GM23338 (cell line): ENCODE measurements at regions not wholly inside any gene's neighbourhood (a gene's known extent, or its start where the extent isn't known, plus 50 kb on each side); places are given as distances from the start of the nearest gene placed in this dataset.

ENCODE experiments used
- CREB1 ChIP-seq: fragments of 250-450 bp; sonication (Bioruptor Pico); IDR thresholded peaks from 2 replicates; pipeline ENCODE4 v1.5.0; 2020; ENCODE audit warnings: low read depth, mild to moderate bottlenecking, moderate library complexity
- CTCF ChIP-seq, 2 experiments: fragments of 200-600 bp in 1 of 2; sonication (generic) in 1 of 2; conservative IDR thresholded peaks; 2 replicates each; pipeline versions ENCODE4 v1.5.1 to v1.6.1; 2016 to 2017; ENCODE audit warnings: antibody characterized with exemption in 2 of 2, low read depth in 2 of 2, mild to moderate bottlenecking in 2 of 2, moderate library complexity in 1 of 2
- EZH2phosphoT487 ChIP-seq: fragments of 200-600 bp; sonication (generic); IDR thresholded peaks from one replicate; pipeline ENCODE4 v1.8.1; 2018; ENCODE audit warnings: antibody characterized with exemption; ENCODE audit not compliant: unreplicated experiment

GRCh38 chr12:92042791-92043531, 102.7 kb downstream of the BTG1 start:
- no peak for TF ChIP-seq EZH2phosphoT487
- TF ChIP-seq CTCF (conservative IDR thresholded peaks at IDR 0.05; ENCODE audit: low read depth in 2 of 2) = no peak
- no peak for TF ChIP-seq CREB1 (CRISPR knock-in tag)
